A549 (cell line): ENCODE measurements at regions not wholly inside any gene's neighbourhood (a gene's known extent, or its start where the extent isn't known, plus 50 kb on each side); places are given as distances from the start of the nearest gene placed in this dataset.

Experiments used
- ATAC-seq, 2 experiments: fragments of 200-7000 bp in 1 of 2; fragments of >200 bp in 1 of 2; cut with Nextera tagmentation in 1 of 2; cut with Tn5 transposase in 1 of 2; 3 replicates each; pipeline versions ENCODE4 v1.8.0 to v1.9.1; 2018 to 2020; ENCODE audit warnings: mild to moderate bottlenecking in 1 of 2, moderate library complexity in 1 of 2
- CTCF ChIA-PET: fragments of 300-600 bp; sonication (Branson Sonifier 250); formaldehyde crosslinking; extraction: SDS; loops from one replicate; lab custom pipeline; 2021; ENCODE audit warnings: antibody characterized with exemption, inconsistent platforms; lab: Yijun Ruan, JAX
- POLR2A ChIA-PET: fragments of 350-600 bp; formaldehyde crosslinking; extraction: SDS; loops from one replicate; lab custom pipeline; 2021; ENCODE audit warnings: antibody characterized with exemption, inconsistent platforms; lab: Yijun Ruan, JAX
- DNase-seq, 2 experiments: peaks; one replicate each; pipeline versions ENCODE4 v3.0.0 to v3.0.0-alpha.2; 2011 to 2016; ENCODE audit warnings: low read depth in 1 of 2, low spot score in 1 of 2
- FAIRE-seq: peaks from 2 replicates; lab custom pipeline; 2011; peaks lifted over from hg19 to GRCh38; lab: Jason Lieb, UNC
- H3K27ac ChIP-seq, 2 experiments: fragments of >200 bp; sonication (Bioruptor Twin); formaldehyde crosslinking; 3 replicates each; pipeline ENCODE4 v1.5.1; 2016 to 2017
- H3K4me1 ChIP-seq: fragments of >200 bp; sonication (Bioruptor Twin); formaldehyde crosslinking; 3 replicates; pipeline ENCODE4 v1.6.1; 2016
- H3K4me2 ChIP-seq: fragments of >200 bp; sonication (Bioruptor Twin); formaldehyde crosslinking; 3 replicates; pipeline ENCODE4 v1.6.1; 2016
- H3K4me3 ChIP-seq: fragments of >200 bp; sonication (Bioruptor Twin); formaldehyde crosslinking; 3 replicates; pipeline ENCODE4 v1.5.1; 2016
- H3K9me3 ChIP-seq: fragments of >200 bp; sonication (Bioruptor Twin); formaldehyde crosslinking; 3 replicates; pipeline ENCODE4 v1.6.1; 2016
- CBX2 ChIP-seq: fragments of 200-600 bp; sonication (generic); IDR thresholded peaks from 2 replicates; pipeline ENCODE4 v1.6.1; 2016; ENCODE audit warnings: low read depth, mild to moderate bottlenecking, borderline replicate concordance
- CBX8 ChIP-seq: fragments of 200-600 bp; sonication (generic); IDR thresholded peaks from 2 replicates; pipeline ENCODE4 v1.6.1; 2016
- CEBPB ChIP-seq, 2 experiments: fragments of >200 bp in 1 of 2; sonication (Bioruptor Twin) in 1 of 2; formaldehyde crosslinking in 1 of 2; IDR thresholded peaks; 2 replicates each; pipeline ENCODE4 v1.6.1; 2012 to 2016
- EP300 ChIP-seq, 2 experiments: fragments of >200 bp; sonication (Bioruptor Twin); formaldehyde crosslinking; IDR thresholded peaks; 2 replicates in 1 of 2; 3 replicates in 1 of 2; pipeline ENCODE4 v1.6.1; 2016 to 2017
- FOSB ChIP-seq: fragments of 250-450 bp; sonication (Bioruptor Pico); IDR thresholded peaks from 2 replicates; pipeline ENCODE4 v1.5.0; 2020; ENCODE audit warnings: mild to moderate bottlenecking, moderate library complexity
- FOSL2 ChIP-seq, 2 experiments: fragments of 450-650 bp in 1 of 2; fragments of >200 bp in 1 of 2; sonication (Bioruptor Twin) in 1 of 2; formaldehyde crosslinking; IDR thresholded peaks; 2 replicates each; pipeline versions ENCODE4 v1.5.0 to v1.6.1; 2016 to 2020; ENCODE audit warnings: mild to moderate bottlenecking in 1 of 2, moderate library complexity in 1 of 2
- FOXS1 ChIP-seq: fragments of 250-450 bp; sonication (Bioruptor Pico); IDR thresholded peaks from 2 replicates; pipeline ENCODE4 v1.5.0; 2020; ENCODE audit warnings: mild to moderate bottlenecking, moderate library complexity
- HOXB5 ChIP-seq: fragments of 250-450 bp; sonication (Bioruptor Pico); IDR thresholded peaks from 2 replicates; pipeline ENCODE4 v1.5.0; 2020; ENCODE audit warnings: mild to moderate bottlenecking, moderate library complexity
- JUNB ChIP-seq: fragments of >200 bp; sonication (Bioruptor Twin); formaldehyde crosslinking; IDR thresholded peaks from 2 replicates; pipeline ENCODE4 v1.6.1; 2016
- MAZ ChIP-seq: fragments of 150-350 bp; IDR thresholded peaks from 2 replicates; pipeline ENCODE4 v1.6.1; 2014; ENCODE audit warnings: antibody characterized with exemption, low read depth, low read length, borderline replicate concordance
- NPAS2 ChIP-seq: fragments of 250-450 bp; sonication (Bioruptor Pico); IDR thresholded peaks from 2 replicates; pipeline ENCODE4 v1.8.0; 2022; ENCODE audit warnings: mild to moderate bottlenecking, moderate library complexity, borderline replicate concordance
- PHF8 ChIP-seq: fragments of 200-600 bp; sonication (generic); IDR thresholded peaks from 2 replicates; pipeline ENCODE4 v1.6.1; 2016; ENCODE audit warnings: low read depth, mild to moderate bottlenecking, antibody characterized with exemption, moderate library complexity, borderline replicate concordance
- POLR2A ChIP-seq: IDR thresholded peaks from 2 replicates; pipeline ENCODE4 v1.6.1; 2012; ENCODE audit warnings: mild to moderate bottlenecking, low read length
- TP53 ChIP-seq: fragments of 250-450 bp; sonication (Bioruptor Pico); IDR thresholded peaks from 2 replicates; pipeline ENCODE4 v1.5.0; 2021; ENCODE audit warnings: mild to moderate bottlenecking, moderate library complexity
- ZSCAN20 ChIP-seq: fragments of 250-450 bp; sonication (Bioruptor Pico); IDR thresholded peaks from 2 replicates; pipeline ENCODE4 v1.8.0; 2022; ENCODE audit warnings: mild to moderate bottlenecking, moderate library complexity
- WGBS: methylation state at CpG from one replicate; pipeline ENCODE4 v1.1.6; 2017; ENCODE audit errors: missing lambda C conversion rate; 5-methylcytosine and 5-hydroxymethylcytosine counted together
- TF ChIP-seq, protein P1 (sequence below): fragments of 250-450 bp; sonication (Bioruptor Pico); IDR thresholded peaks from 2 replicates; pipeline ENCODE4 v1.5.0; 2020; ENCODE audit warnings: low read depth, mild to moderate bottlenecking, moderate library complexity

DNA sequence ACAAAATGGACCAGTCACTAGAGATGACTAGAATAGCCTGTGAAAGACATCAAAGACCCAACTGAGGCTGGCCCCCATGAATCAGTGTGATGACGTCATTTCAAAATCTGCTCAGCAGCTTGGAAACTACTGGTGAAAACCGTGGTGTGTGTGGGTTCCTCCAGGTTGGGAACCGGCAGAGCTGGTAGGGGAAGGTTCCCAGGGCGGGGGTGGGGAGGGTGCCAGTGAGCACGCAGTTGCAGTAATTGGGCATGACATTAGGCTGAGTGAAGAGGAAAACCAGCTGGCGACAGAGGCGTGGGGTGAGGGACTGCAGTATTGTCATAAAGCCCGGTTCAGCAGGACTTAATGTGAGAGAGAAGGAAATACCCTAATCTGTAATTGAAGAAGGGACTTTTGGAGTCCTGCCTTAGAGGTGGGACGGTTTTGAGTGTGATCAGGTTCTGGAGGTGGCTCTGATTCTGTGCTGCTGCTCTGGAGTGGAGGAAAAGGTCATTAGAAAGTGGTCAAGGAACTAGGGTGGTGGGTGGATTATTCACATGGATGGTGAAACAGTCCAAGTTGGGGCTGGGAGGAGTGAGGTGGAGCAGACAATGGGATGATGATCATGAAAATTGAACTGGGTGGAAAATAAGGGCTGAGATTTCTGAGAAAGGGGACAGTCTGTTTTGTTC lies 52.0 kb upstream of the MTHFD1L start (continued):
- no peak for TF ChIP-seq FOSB

DNA sequence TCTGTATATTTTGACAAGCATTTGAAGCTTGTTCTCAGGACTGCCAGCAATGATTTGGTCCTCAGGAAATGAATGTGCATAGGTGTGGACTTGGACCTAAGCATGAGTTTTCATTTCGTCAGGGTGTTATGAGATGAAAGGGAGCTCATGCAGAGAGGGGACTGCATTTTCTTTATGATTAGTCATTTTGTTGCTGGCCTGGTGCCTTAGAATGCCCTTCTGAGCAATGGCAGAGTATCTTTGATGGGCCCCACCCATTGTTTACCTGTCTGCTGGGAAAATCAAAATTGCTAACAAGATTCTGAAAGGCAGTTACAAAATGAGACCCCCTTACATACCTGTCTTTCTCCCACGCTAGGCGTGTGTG lies 51.5 kb upstream of the MTHFD1L start:
- WGBS = 45% methylated on average over 3 of the region's 3 CpGs
- Histone ChIP-seq H3K9me3 (no peaks in the 10 kb centered on the region), H3K4me2 (peak overlapping the region; percentile 64), H3K4me3 (no peak overlapping the region), H3K4me1 (peaks cover 21% of the 10 kb centered on the region), H3K27ac (peak overlapping the region; percentile 71 to 81; a peak in 5 of 6 replicates)
- POLR2A ChIA-PET = interaction anchor here (2.6 kb wide), 1 partner anchor 396 kb away, joined by 16 read pairs; no protein-coding TSS in a partner anchor
- ATAC-seq (peak; percentile 37 to 64; a peak in 4 of 6 replicates), DNase-seq (peak; percentile 15 to 58), FAIRE-seq (no peak)
- TF ChIP-seq MAZ (no peak), EP300 (IDR thresholded peaks at IDR 0.05) (peak; percentile 16 to 27; a peak in 1 of 5 replicates), CBX8 (no peak), JUNB (peak; percentile 43; the same call in 1 of the 2 replicates), HOXB5 (CRISPR knock-in tag) (no peak), POLR2A (no peak), ZSCAN20 (no peak), NPAS2 (CRISPR knock-in tag) (no peak), TP53 (CRISPR knock-in tag) (no peak), CEBPB (IDR thresholded peaks at IDR 0.05) (no peak), FOSL2 (IDR thresholded peaks at IDR 0.05) (0 out of 2 replicates have a peak, but pooled peaks have one; percentile 24), FOSL2 (CRISPR knock-in tag; IDR thresholded peaks at IDR 0.05) (no peak), CBX2 (no peak), FOXS1 (CRISPR knock-in tag) (no peak), PHF8 (no peak)
- TF ChIP-seq, protein P1, sequence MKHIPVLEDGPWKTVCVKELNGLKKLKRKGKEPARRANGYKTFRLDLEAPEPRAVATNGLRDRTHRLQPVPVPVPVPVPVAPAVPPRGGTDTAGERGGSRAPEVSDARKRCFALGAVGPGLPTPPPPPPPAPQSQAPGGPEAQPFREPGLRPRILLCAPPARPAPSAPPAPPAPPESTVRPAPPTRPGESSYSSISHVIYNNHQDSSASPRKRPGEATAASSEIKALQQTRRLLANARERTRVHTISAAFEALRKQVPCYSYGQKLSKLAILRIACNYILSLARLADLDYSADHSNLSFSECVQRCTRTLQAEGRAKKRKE (CRISPR knock-in tag) = no peak
- CTCF ChIA-PET = interaction anchor here (0.7 to 1.8 kb wide), 4 partner anchors 51 to 743 kb away, joined by 3 to 17 read pairs (median 4); partner anchors contain the start of gene MTHFD1L
